Putamen (tissue), 1 donor: ENCODE measurements at regions not wholly inside any gene's neighbourhood (a gene's known extent, or its start where the extent isn't known, plus 50 kb on each side); places are given as distances from the start of the nearest gene placed in this dataset.

Source experiments
- DNase-seq: peaks from one replicate; pipeline ENCODE4 v3.0.0-alpha.2; 2016; ENCODE audit warnings: low spot score

- peak; percentile 42 for DNase-seq
These were observed 638.3 kb upstream of the TMEM132C start for GRCh38 chr12:127628645-127629044.

GRCh38 chr12:127629066-127629820, 637.7 kb upstream of the TMEM132C start:
- peak; percentile 37 for DNase-seq

- DNase-seq = no peak
These were observed 634.5 kb upstream of the TMEM132C start for GRCh38 chr12:127632461-127632860.

GRCh38 chr12:127635838-127636237, 631.1 kb upstream of the TMEM132C start:
- no peak for DNase-seq

- no peak for DNase-seq
These were observed 630.1 kb upstream of the TMEM132C start for GRCh38 chr12:127636882-127637281.

- no peak for DNase-seq
These were observed 626.6 kb upstream of the TMEM132C start for GRCh38 chr12:127640181-127640886.

GRCh38 chr12:127642208-127642607, 624.8 kb upstream of the TMEM132C start:
- DNase-seq = no peak

GRCh38 chr12:127648321-127648720, 618.6 kb upstream of the TMEM132C start:
- DNase-seq = no peak

- no peak for DNase-seq
These were observed 617.0 kb upstream of the TMEM132C start for GRCh38 chr12:127649961-127650360.

- no peak for DNase-seq
These were observed 616.3 kb upstream of the TMEM132C start for GRCh38 chr12:127650626-127651025.

- no peak for DNase-seq
These were observed 614.7 kb upstream of the TMEM132C start for GRCh38 chr12:127652281-127652680.

GRCh38 chr12:127654383-127654985, 612.5 kb upstream of the TMEM132C start:
- DNase-seq = no peak

GRCh38 chr12:127655691-127656090, 611.3 kb upstream of the TMEM132C start:
- no peak for DNase-seq

- no peak for DNase-seq
These were observed 610.7 kb upstream of the TMEM132C start for GRCh38 chr12:127656266-127656665.

GRCh38 chr12:127657036-127657435, 609.9 kb upstream of the TMEM132C start:
- no peak for DNase-seq

- DNase-seq = no peak
These were observed 606.0 kb upstream of the TMEM132C start for GRCh38 chr12:127660961-127661360.

- no peak for DNase-seq
These were observed 603.3 kb upstream of the TMEM132C start for GRCh38 chr12:127663716-127664115.

- DNase-seq = no peak
These were observed 602.1 kb upstream of the TMEM132C start for GRCh38 chr12:127664901-127665300.

GRCh38 chr12:127667131-127667685, 599.8 kb upstream of the TMEM132C start:
- DNase-seq = no peak

GRCh38 chr12:127670294-127670693, 596.7 kb upstream of the TMEM132C start:
- no peak for DNase-seq

- no peak for DNase-seq
These were observed 596.2 kb upstream of the TMEM132C start for GRCh38 chr12:127670796-127671195.

- no peak for DNase-seq
These were observed 591.0 kb upstream of the TMEM132C start for GRCh38 chr12:127675936-127676335.
